ENCODE measurements at regions not wholly inside any gene's neighbourhood (a gene's known extent, or its start where the extent isn't known, plus 50 kb on each side); places are given as distances from the start of the nearest gene placed in this dataset.

DNA sequence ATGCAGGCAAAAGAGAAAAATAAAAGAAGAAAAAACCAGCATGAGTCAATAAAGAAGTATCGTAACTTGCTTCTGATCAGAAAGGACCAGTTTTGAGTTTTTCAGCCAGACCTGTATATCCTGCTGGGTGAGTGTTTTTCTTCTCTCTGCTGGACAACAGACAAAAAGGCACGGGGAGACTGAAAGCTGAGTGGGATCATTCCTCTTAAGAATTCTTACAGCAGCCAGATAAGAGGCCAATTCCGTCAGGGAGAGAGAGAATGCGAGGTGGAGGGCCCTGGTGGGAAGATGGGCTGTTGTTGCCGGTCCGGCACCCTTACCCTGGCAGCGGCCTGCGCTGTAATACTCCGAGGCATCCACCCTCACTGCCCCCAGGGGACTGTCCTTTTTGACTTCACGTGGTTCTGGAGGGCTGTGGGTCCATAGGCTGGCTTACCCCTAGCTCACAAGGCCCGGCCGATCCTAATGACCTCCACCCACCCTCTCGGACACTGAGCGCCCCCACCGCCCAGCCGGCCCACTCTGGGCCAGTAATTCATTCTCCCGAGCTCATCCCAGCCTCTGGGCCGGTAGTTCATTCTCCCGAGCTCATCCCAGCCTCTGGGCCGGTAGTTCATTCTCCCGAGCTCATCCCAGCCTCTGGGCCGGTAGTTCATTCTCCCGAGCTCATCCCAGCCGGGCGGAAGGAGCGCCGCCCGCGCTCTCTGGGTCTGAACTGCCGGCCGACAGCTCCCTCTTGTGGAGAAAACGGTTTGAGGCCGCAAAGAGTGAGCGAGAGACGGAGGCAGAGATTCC, 118.3 kb upstream of the SIRPA start (continued):
- TF ChIP-seq SCMH1 (CRISPR knock-in tag; IDR thresholded peaks at IDR 0.05; ENCODE audit: borderline replicate concordance): no peak
- TF ChIP-seq ZNF670 (CRISPR knock-in tag; IDR thresholded peaks at IDR 0.05; ENCODE audit: borderline replicate concordance): no peak
- TF ChIP-seq CC2D1A (CRISPR knock-in tag; IDR thresholded peaks at IDR 0.05): no peak
- TF ChIP-seq, protein P1, sequence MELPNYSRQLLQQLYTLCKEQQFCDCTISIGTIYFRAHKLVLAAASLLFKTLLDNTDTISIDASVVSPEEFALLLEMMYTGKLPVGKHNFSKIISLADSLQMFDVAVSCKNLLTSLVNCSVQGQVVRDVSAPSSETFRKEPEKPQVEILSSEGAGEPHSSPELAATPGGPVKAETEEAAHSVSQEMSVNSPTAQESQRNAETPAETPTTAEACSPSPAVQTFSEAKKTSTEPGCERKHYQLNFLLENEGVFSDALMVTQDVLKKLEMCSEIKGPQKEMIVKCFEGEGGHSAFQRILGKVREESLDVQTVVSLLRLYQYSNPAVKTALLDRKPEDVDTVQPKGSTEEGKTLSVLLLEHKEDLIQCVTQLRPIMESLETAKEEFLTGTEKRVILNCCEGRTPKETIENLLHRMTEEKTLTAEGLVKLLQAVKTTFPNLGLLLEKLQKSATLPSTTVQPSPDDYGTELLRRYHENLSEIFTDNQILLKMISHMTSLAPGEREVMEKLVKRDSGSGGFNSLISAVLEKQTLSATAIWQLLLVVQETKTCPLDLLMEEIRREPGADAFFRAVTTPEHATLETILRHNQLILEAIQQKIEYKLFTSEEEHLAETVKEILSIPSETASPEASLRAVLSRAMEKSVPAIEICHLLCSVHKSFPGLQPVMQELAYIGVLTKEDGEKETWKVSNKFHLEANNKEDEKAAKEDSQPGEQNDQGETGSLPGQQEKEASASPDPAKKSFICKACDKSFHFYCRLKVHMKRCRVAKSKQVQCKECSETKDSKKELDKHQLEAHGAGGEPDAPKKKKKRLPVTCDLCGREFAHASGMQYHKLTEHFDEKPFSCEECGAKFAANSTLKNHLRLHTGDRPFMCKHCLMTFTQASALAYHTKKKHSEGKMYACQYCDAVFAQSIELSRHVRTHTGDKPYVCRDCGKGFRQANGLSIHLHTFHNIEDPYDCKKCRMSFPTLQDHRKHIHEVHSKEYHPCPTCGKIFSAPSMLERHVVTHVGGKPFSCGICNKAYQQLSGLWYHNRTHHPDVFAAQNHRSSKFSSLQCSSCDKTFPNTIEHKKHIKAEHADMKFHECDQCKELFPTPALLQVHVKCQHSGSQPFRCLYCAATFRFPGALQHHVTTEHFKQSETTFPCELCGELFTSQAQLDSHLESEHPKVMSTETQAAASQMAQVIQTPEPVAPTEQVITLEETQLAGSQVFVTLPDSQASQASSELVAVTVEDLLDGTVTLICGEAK (IDR thresholded peaks at IDR 0.05): no peak; the same call in 1 of the 2 replicates
- TF ChIP-seq, protein P1 (CRISPR knock-in tag; IDR thresholded peaks at IDR 0.05): peak; percentile 51; the same call in 1 of the 2 replicates
- peak; percentile 90 for TF ChIP-seq ZNF350 (CRISPR knock-in tag; IDR thresholded peaks at IDR 0.05; ENCODE audit: borderline replicate concordance, low read depth)
- no peak for TF ChIP-seq CHCHD3 (CRISPR knock-in tag; IDR thresholded peaks at IDR 0.05)
- TF ChIP-seq CEBPG (CRISPR knock-in tag; IDR thresholded peaks at IDR 0.05): peak; percentile 32; the same call in 1 of the 2 replicates
- TF ChIP-seq SATB2 (CRISPR knock-in tag; IDR thresholded peaks at IDR 0.05): no peak
- TF ChIP-seq HNF4G (IDR thresholded peaks at IDR 0.05; ENCODE audit: borderline replicate concordance, low read depth, low read length): no peak
- no peak for TF ChIP-seq HNF4G (CRISPR knock-in tag; IDR thresholded peaks at IDR 0.05; ENCODE audit: borderline replicate concordance, low read depth)
- TF ChIP-seq SOX5 (CRISPR knock-in tag; IDR thresholded peaks at IDR 0.05; ENCODE audit: borderline replicate concordance): peak; percentile 40; the same call in 1 of the 2 replicates
- TF ChIP-seq ZNF138 (CRISPR knock-in tag; IDR thresholded peaks at IDR 0.05; ENCODE audit: low read depth): peak; percentile 72; the same call in 1 of the 2 replicates
- peak; percentile 76; the same call in 1 of the 2 replicates for TF ChIP-seq ZNF766 (CRISPR knock-in tag; IDR thresholded peaks at IDR 0.05; ENCODE audit: borderline replicate concordance)
- TF ChIP-seq ZNF430 (CRISPR knock-in tag; IDR thresholded peaks at IDR 0.05): peak; percentile 85
- peak; percentile 91; the same call in 1 of the 2 replicates for TF ChIP-seq TOPORS (CRISPR knock-in tag; IDR thresholded peaks at IDR 0.05)
- TF ChIP-seq, protein P2, sequence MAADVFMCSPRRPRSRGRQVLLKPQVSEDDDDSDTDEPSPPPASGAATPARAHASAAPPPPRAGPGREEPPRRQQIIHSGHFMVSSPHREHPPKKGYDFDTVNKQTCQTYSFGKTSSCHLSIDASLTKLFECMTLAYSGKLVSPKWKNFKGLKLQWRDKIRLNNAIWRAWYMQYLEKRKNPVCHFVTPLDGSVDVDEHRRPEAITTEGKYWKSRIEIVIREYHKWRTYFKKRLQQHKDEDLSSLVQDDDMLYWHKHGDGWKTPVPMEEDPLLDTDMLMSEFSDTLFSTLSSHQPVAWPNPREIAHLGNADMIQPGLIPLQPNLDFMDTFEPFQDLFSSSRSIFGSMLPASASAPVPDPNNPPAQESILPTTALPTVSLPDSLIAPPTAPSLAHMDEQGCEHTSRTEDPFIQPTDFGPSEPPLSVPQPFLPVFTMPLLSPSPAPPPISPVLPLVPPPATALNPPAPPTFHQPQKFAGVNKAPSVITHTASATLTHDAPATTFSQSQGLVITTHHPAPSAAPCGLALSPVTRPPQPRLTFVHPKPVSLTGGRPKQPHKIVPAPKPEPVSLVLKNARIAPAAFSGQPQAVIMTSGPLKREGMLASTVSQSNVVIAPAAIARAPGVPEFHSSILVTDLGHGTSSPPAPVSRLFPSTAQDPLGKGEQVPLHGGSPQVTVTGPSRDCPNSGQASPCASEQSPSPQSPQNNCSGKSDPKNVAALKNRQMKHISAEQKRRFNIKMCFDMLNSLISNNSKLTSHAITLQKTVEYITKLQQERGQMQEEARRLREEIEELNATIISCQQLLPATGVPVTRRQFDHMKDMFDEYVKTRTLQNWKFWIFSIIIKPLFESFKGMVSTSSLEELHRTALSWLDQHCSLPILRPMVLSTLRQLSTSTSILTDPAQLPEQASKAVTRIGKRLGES (CRISPR knock-in tag; IDR thresholded peaks at IDR 0.05; ENCODE audit: borderline replicate concordance): no peak
- no peak; the same call in 1 of the 2 replicates for TF ChIP-seq ZNF253 (CRISPR knock-in tag; IDR thresholded peaks at IDR 0.05; ENCODE audit: borderline replicate concordance)

Data from HepG2 (cell line).